ENCODE measurements at regions not wholly inside any gene's neighbourhood (a gene's known extent, or its start where the extent isn't known, plus 50 kb on each side); places are given as distances from the start of the nearest gene placed in this dataset.

DNA sequence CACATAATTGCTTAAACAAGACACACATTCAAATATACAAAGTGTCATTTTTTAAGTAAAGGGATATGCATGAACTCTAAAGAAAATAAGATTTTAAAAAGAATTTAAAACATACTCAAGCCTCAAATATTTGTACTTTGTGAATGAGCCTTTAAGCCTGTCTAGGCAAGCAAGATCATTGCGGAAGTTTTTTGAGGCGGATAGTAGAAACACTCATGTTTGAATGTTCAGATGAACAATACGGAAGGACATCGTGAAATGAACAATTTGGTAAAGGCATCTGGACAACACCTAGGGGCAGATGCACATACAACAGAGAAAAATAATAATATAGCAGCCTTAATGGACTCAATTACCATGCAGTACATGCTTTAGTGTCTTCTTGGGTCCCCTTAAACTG lies 928.9 kb downstream of the TFAP2A start:
- no TSS peak for BruUV-seq (replicated peaks)
- TF ChIP-seq ZFYVE20 (CRISPR knock-in tag; IDR thresholded peaks at IDR 0.05; ENCODE audit: borderline replicate concordance, low read depth): no peak
- TF ChIP-seq ZNF382 (CRISPR knock-in tag; IDR thresholded peaks at IDR 0.05; ENCODE audit: borderline replicate concordance): no peak
- TF ChIP-seq, protein P1, sequence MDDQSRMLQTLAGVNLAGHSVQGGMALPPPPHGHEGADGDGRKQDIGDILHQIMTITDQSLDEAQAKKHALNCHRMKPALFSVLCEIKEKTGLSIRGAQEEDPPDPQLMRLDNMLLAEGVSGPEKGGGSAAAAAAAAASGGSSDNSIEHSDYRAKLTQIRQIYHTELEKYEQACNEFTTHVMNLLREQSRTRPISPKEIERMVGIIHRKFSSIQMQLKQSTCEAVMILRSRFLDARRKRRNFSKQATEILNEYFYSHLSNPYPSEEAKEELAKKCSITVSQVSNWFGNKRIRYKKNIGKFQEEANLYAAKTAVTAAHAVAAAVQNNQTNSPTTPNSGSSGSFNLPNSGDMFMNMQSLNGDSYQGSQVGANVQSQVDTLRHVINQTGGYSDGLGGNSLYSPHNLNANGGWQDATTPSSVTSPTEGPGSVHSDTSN (CRISPR knock-in tag; IDR thresholded peaks at IDR 0.05; ENCODE audit: borderline replicate concordance): no peak
- no peak for TF ChIP-seq ZNF230 (CRISPR knock-in tag; IDR thresholded peaks at IDR 0.05)
- no peak for TF ChIP-seq HOXA9 (CRISPR knock-in tag; IDR thresholded peaks at IDR 0.05; ENCODE audit: borderline replicate concordance)
- TF ChIP-seq, protein P2, sequence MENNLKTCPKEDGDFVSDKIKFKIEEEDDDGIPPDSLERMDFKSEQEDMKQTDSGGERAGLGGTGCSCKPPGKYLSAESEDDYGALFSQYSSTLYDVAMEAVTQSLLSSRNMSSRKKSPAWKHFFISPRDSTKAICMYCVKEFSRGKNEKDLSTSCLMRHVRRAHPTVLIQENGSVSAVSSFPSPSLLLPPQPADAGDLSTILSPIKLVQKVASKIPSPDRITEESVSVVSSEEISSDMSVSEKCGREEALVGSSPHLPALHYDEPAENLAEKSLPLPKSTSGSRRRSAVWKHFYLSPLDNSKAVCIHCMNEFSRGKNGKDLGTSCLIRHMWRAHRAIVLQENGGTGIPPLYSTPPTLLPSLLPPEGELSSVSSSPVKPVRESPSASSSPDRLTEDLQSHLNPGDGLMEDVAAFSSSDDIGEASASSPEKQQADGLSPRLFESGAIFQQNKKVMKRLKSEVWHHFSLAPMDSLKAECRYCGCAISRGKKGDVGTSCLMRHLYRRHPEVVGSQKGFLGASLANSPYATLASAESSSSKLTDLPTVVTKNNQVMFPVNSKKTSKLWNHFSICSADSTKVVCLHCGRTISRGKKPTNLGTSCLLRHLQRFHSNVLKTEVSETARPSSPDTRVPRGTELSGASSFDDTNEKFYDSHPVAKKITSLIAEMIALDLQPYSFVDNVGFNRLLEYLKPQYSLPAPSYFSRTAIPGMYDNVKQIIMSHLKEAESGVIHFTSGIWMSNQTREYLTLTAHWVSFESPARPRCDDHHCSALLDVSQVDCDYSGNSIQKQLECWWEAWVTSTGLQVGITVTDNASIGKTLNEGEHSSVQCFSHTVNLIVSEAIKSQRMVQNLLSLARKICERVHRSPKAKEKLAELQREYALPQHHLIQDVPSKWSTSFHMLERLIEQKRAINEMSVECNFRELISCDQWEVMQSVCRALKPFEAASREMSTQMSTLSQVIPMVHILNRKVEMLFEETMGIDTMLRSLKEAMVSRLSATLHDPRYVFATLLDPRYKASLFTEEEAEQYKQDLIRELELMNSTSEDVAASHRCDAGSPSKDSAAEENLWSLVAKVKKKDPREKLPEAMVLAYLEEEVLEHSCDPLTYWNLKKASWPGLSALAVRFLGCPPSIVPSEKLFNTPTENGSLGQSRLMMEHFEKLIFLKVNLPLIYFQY (CRISPR knock-in tag; IDR thresholded peaks at IDR 0.05; ENCODE audit: borderline replicate concordance): no peak
- no peak for TF ChIP-seq DMAP1 (CRISPR knock-in tag; IDR thresholded peaks at IDR 0.05)
- TF ChIP-seq, protein P3, sequence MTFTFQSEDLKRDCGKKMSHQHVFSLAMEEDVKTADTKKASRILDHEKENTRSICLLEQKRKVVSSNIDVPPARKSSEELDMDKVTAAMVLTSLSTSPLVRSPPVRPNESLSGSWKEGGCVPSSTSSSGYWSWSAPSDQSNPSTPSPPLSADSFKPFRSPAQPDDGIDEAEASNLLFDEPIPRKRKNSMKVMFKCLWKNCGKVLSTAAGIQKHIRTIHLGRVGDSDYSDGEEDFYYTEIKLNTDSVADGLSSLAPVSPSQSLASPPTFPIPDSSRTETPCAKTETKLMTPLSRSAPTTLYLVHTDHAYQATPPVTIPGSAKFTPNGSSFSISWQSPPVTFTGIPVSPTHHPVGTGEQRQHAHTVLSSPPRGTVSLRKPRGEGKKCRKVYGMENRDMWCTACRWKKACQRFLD (CRISPR knock-in tag; IDR thresholded peaks at IDR 0.05; ENCODE audit: borderline replicate concordance): no peak
- TF ChIP-seq PPARG (CRISPR knock-in tag; conservative IDR thresholded peaks at IDR 0.05): no peak
- no peak for TF ChIP-seq ZSCAN25 (CRISPR knock-in tag; IDR thresholded peaks at IDR 0.05)
- no peak for TF ChIP-seq ZNF337 (CRISPR knock-in tag; IDR thresholded peaks at IDR 0.05; ENCODE audit: borderline replicate concordance, low read depth)
- TF ChIP-seq SRF (IDR thresholded peaks at IDR 0.05; ENCODE audit: low read depth, low read length): no peak
- no peak for TF ChIP-seq ZNF292 (CRISPR knock-in tag; IDR thresholded peaks at IDR 0.05; ENCODE audit: borderline replicate concordance, low read depth)
- TF ChIP-seq ZNF3 (CRISPR knock-in tag; IDR thresholded peaks at IDR 0.05): no peak
- no peak for TF ChIP-seq PRPF4 (IDR thresholded peaks at IDR 0.05; ENCODE audit: low read depth, low read length, poor library complexity, severe bottlenecking)
- TF ChIP-seq ZSCAN20 (CRISPR knock-in tag; IDR thresholded peaks at IDR 0.05; ENCODE audit: borderline replicate concordance): no peak
- Histone ChIP-seq H2AFZ (ENCODE audit: low read length) (no peak overlapping the region), H3K79me2 (ENCODE audit: insufficient read depth, low read length) (no peaks in the 10 kb centered on the region), H4K20me1 (ENCODE audit: insufficient read depth, low read length) (no peaks in the 10 kb centered on the region), H3K9ac (ENCODE audit: insufficient read depth, low read depth, low read length) (no peak overlapping the region), H3K36me3 (replicated peaks in 1 of 2; ENCODE audit: control insufficient read depth in 1 of 2, insufficient read depth in 2 of 2, low read length in 2 of 2) (no peaks in the 10 kb centered on the region), H3K4me3 (replicated peaks in 1 of 3; ENCODE audit: insufficient read depth in 1 of 3, low read depth in 2 of 3, low read length in 3 of 3) (no peak overlapping the region), H3K4me2 (ENCODE audit: low read depth, low read length) (no peak overlapping the region), H3K4me1 (ENCODE audit: insufficient read depth, low read length) (no peaks in the 10 kb centered on the region), H3K27ac (ENCODE audit: extremely low read length, insufficient read depth, low read length) (no peak overlapping the region), H3K27me3 (ENCODE audit: control insufficient read depth in 1 of 2, insufficient read depth in 2 of 2, low read length in 2 of 2) (no peaks in the 10 kb centered on the region), H3K9me3 (ENCODE audit: low read length) (peaks cover 9% of the 10 kb centered on the region; the same call in 1 of the 2 replicates)
- intact Hi-C loops (cut with micrococcal nuclease; ENCODE audit: unreplicated experiment): no loop called here
- WGBS (ENCODE audit: low lambda C conversion rate): 52% methylated on average over 4 of the region's 4 CpGs
- DNase-seq (ENCODE audit: low spot score) (no peak), FAIRE-seq (no peak), ATAC-seq (no peak)
- CTCF ChIA-PET (ENCODE audit: low intra/inter-chr PET ratio, low total read pairs): no interaction called here
- POLR2A ChIA-PET: no interaction called here
- in situ Hi-C loops (cut with HindIII; ENCODE audit: extremely low pct_ligation_motif_present, low pct_unique_long_range_greater_than_20kb): no loop called here

Data from HepG2 (cell line).